ENCODE measurements at regions not wholly inside any gene's neighbourhood (a gene's known extent, or its start where the extent isn't known, plus 50 kb on each side); places are given as distances from the start of the nearest gene placed in this dataset.
"Not testable (repeated sequence)": the region's sequence is repeated elsewhere in the genome, so short reads cannot be mapped to it uniquely, and the experiment has no call there.

- Histone ChIP-seq H3K27me3 (no peaks in the 10 kb centered on the region), H3K4me3 (no peak overlapping the region), H3K27ac (no peak overlapping the region), H3K9me3 (no peaks in the 10 kb centered on the region), H3K36me3 (no peaks in the 10 kb centered on the region), H3K4me1 (peaks cover 0 to under 1% (median 0%) of the 10 kb centered on the region in 9 donors)
- WGBS, 2 donors: 86 to 94% methylated on average over 2 of the region's 2 CpGs
- TF ChIP-seq, protein P1, sequence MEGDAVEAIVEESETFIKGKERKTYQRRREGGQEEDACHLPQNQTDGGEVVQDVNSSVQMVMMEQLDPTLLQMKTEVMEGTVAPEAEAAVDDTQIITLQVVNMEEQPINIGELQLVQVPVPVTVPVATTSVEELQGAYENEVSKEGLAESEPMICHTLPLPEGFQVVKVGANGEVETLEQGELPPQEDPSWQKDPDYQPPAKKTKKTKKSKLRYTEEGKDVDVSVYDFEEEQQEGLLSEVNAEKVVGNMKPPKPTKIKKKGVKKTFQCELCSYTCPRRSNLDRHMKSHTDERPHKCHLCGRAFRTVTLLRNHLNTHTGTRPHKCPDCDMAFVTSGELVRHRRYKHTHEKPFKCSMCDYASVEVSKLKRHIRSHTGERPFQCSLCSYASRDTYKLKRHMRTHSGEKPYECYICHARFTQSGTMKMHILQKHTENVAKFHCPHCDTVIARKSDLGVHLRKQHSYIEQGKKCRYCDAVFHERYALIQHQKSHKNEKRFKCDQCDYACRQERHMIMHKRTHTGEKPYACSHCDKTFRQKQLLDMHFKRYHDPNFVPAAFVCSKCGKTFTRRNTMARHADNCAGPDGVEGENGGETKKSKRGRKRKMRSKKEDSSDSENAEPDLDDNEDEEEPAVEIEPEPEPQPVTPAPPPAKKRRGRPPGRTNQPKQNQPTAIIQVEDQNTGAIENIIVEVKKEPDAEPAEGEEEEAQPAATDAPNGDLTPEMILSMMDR (IDR thresholded peaks at IDR 0.05): no peak
- ATAC-seq: no peak
- DNase-seq: no peak
- intact Hi-C loops (cut with DNase I): no loop called here
Observed at GRCh38 chr4:189845145-189845846, 95.4 kb upstream of the FRG1 start.

DNA sequence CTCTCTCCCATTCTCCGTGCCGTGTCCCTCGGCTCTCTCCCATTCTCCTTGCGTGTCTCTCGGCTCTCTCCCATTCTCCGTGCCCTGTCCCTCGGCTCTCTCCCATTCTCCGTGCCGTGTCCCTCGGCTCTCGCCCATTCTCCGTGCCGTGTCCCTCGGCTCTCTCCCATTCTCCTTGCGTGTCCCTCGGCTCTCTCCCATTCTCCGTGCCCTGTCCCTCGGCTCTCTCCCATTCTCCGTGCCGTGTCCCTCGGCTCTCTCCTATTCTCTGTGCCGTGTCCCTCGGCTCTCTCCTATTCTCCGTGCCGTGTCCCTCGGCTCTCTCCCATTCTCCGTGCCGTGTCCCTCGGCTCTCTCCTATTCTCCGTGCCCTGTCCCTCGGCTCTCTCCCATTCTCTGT lies 94.6 kb upstream of the FRG1 start:
- H3K27me3 ChIP-seq, H3K4me1 ChIP-seq: not testable (repeated sequence)

GRCh38 chr4:189846608-189847007 lies 94.1 kb upstream of the FRG1 start:
- 93% methylated on average over 26 to 27 of the region's 27 CpGs for WGBS, 2 donors
- H3K4me1 ChIP-seq; H3K36me3 ChIP-seq; H3K27ac ChIP-seq; H3K27me3 ChIP-seq; H3K9me3 ChIP-seq; H3K4me3 ChIP-seq; ATAC-seq; intact Hi-C loops (cut with DNase I): not testable (repeated sequence)
- peak; percentile 13 to 39 for DNase-seq

More for the DNA sequence above, 94.6 kb upstream of the FRG1 start:
- H3K27ac ChIP-seq; ATAC-seq; H3K4me3 ChIP-seq; H3K36me3 ChIP-seq; intact Hi-C loops (cut with DNase I); H3K9me3 ChIP-seq; DNase-seq: not testable (repeated sequence)
- 87 to 88% methylated on average over 25 to 26 of the region's 31 CpGs for WGBS, 2 donors

DNA sequence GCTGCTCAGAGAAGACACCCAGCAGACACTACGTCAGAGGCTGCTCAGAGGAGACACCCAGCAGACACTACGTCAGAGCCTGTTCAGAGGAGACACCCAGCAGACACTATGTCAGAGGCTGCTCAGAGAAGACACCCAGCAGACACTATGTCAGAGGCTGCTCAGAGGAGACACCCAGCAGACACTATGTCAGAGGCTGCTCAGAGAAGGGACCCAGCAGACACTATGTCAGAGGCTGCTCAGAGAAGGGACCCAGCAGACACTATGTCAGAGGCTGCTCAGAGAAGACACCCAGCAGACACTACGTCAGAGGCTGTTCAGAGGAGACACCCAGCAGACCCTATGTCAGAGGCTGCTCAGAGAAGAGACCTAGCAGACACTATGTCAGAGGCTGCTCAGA lies 92.0 kb upstream of the FRG1 start:
- H3K4me3 ChIP-seq; H3K4me1 ChIP-seq; DNase-seq; H3K36me3 ChIP-seq; ATAC-seq; H3K27me3 ChIP-seq; H3K9me3 ChIP-seq; intact Hi-C loops (cut with DNase I); H3K27ac ChIP-seq: not testable (repeated sequence)
- 51 to 57% methylated on average over 3 of the region's 3 CpGs for WGBS, 2 donors

DNA sequence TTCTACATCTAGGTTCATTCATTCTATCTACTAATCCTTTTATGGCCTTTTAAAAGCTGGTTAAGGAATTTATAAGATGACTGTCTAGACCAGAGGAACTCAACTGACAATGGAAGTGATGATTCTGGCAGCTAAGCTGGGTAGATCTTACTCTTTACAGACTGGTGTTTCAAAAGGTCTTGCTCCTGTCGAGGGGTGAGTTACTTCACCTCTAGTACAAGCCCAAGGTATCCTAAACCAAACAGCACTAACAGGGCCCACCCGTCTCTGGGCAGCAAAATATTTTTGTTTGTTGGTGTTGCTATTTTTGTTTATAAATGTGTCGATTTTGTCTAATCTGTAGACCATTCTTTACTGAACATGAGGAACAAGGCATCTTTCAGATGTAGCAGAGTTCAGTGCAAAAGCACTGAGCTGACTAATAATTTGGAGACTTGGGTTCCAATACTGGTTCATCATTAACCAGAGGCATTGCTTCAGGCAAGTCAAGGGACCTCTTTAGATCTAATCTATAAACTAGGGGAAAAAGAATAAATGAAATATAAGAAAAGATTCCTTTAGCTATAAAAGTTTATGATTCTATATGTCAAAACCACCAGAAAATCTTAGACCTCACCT lies 90.3 kb upstream of the FRG1 start:
- DNase-seq (no peak), ATAC-seq (no peak)
- TF ChIP-seq, protein P1 (IDR thresholded peaks at IDR 0.05): no peak
- Histone ChIP-seq H3K27ac (no peak overlapping the region), H3K27me3 (no peaks in the 10 kb centered on the region), H3K36me3 (no peaks in the 10 kb centered on the region), H3K4me3 (no peak overlapping the region), H3K9me3 (peaks cover 0 to 13% (median 0%) of the 10 kb centered on the region in 11 donors), H3K4me1 (no peaks in the 10 kb centered on the region)
- intact Hi-C loops (cut with DNase I): no loop called here
- WGBS, 2 donors: 85 to 91% methylated on average over 3 of the region's 3 CpGs

- 86 to 94% methylated on average over 4 of the region's 4 CpGs for WGBS, 2 donors
- intact Hi-C loops (cut with DNase I): no loop called here
- DNase-seq (no peak), ATAC-seq (no peak)
- no peak overlapping the region for H3K4me3 ChIP-seq
- TF ChIP-seq, protein P1 (IDR thresholded peaks at IDR 0.05): no peak
- H3K4me1 ChIP-seq: no peaks in the 10 kb centered on the region
- H3K27ac ChIP-seq: no peak overlapping the region
- H3K36me3 ChIP-seq: no peaks in the 10 kb centered on the region
- H3K9me3 ChIP-seq: peaks cover 0 to 11% (median 0%) of the 10 kb centered on the region in 11 donors
- no peaks in the 10 kb centered on the region for H3K27me3 ChIP-seq
Observed at GRCh38 chr4:189858435-189858834, 82.2 kb upstream of the FRG1 start.
